C4-2B (cell line): ENCODE measurements at regions not wholly inside any gene's neighbourhood (a gene's known extent, or its start where the extent isn't known, plus 50 kb on each side); places are given as distances from the start of the nearest gene placed in this dataset.
"Not testable (repeated sequence)": the region's sequence is repeated elsewhere in the genome, so short reads cannot be mapped to it uniquely, and the experiment has no call there.

Source experiments
- CTCF ChIP-seq: fragments of 450-650 bp; conservative IDR thresholded peaks from 2 replicates; pipeline ENCODE4 v1.5.1; 2017; ENCODE audit warnings: mild to moderate bottlenecking
- ZFX ChIP-seq: fragments of 450-650 bp; IDR thresholded peaks from 2 replicates; pipeline ENCODE4 v1.6.1; 2017

GRCh38 chr9:41754822-41755221 is 374.4 kb downstream of the CNTNAP3B start:
- TF ChIP-seq CTCF, ZFX: not testable (repeated sequence)
